GM23338 (cell line): ENCODE measurements at regions not wholly inside any gene's neighbourhood (a gene's known extent, or its start where the extent isn't known, plus 50 kb on each side); places are given as distances from the start of the nearest gene placed in this dataset.
"Not testable (repeated sequence)": the region's sequence is repeated elsewhere in the genome, so short reads cannot be mapped to it uniquely, and the experiment has no call there.

ENCODE experiments used
- ATAC-seq: fragments of 200-7000 bp; cut with Tn5 transposase; 3 replicates; pipeline ENCODE4 v1.9.1; 2020
- DNase-seq: peaks from one replicate; pipeline ENCODE4 v3.0.0-alpha.2; 2015; ENCODE audit warnings: low spot score
- H2AFZ ChIP-seq: fragments of 200-600 bp; sonication (generic); 2 replicates; pipeline ENCODE4 v1.8.0; 2016; ENCODE audit warnings: antibody characterized with exemption, mild to moderate bottlenecking, moderate library complexity
- H3F3A ChIP-seq: fragments of 200-600 bp; sonication (generic); replicated peaks from 2 replicates; pipeline ENCODE4 v1.8.0; 2017; ENCODE audit warnings: antibody characterized with exemption, mixed run types, low read depth
- H3K27ac ChIP-seq: fragments of 200-600 bp; sonication (generic); 2 replicates; pipeline ENCODE4 v1.6.1; 2016; ENCODE audit warnings: low read depth
- H3K27me3 ChIP-seq: fragments of 200-600 bp; sonication (generic); 2 replicates; pipeline ENCODE4 v1.8.0; 2016; ENCODE audit warnings: mild to moderate bottlenecking, mixed run types, moderate library complexity; ENCODE audit not compliant: insufficient read depth
- H3K36me3 ChIP-seq: fragments of 200-600 bp; sonication (generic); 2 replicates; pipeline ENCODE4 v1.8.0; 2016; ENCODE audit warnings: mild to moderate bottlenecking; ENCODE audit not compliant: insufficient read depth
- H3K4me1 ChIP-seq: fragments of 200-600 bp; sonication (generic); 2 replicates; pipeline ENCODE4 v1.8.0; 2016; ENCODE audit warnings: mild to moderate bottlenecking, moderate library complexity; ENCODE audit not compliant: insufficient read depth
- H3K4me2 ChIP-seq: fragments of 200-600 bp; sonication (generic); 2 replicates; pipeline ENCODE4 v1.7.1; 2017; ENCODE audit warnings: mixed run types
- H3K4me3 ChIP-seq: fragments of 200-600 bp; sonication (generic); 2 replicates; pipeline ENCODE4 v1.6.1; 2016; ENCODE audit warnings: mixed run types
- H3K79me2 ChIP-seq: fragments of 200-600 bp; sonication (generic); replicated peaks from 2 replicates; pipeline ENCODE4 v1.8.0; 2017; ENCODE audit warnings: mild to moderate bottlenecking; ENCODE audit not compliant: insufficient read depth
- H3K9me2 ChIP-seq: fragments of 200-600 bp; sonication (generic); 2 replicates; pipeline ENCODE4 v1.8.0; 2017; ENCODE audit not compliant: insufficient read depth
- H4K20me1 ChIP-seq: fragments of 200-600 bp; sonication (generic); replicated peaks from 2 replicates; pipeline ENCODE4 v1.8.0; 2017; ENCODE audit warnings: mild to moderate bottlenecking; ENCODE audit not compliant: insufficient read depth
- H3K27ac Mint-ChIP-seq: 2 replicates; pipeline ENCODE4 v1.8.0; 2020; ENCODE audit warnings: inconsistent platforms, mild to moderate bottlenecking, moderate library complexity, mixed read lengths
- H3K27me3 Mint-ChIP-seq: 3 replicates; pipeline ENCODE4 v1.8.0; 2022; ENCODE audit warnings: low read depth, mild to moderate bottlenecking, moderate library complexity, mixed read lengths, inconsistent platforms; ENCODE audit not compliant: insufficient read depth, poor library complexity
- H3K36me3 Mint-ChIP-seq: 3 replicates; pipeline ENCODE4 v1.8.0; 2021; ENCODE audit warnings: low read depth, mild to moderate bottlenecking, inconsistent platforms, moderate library complexity, mixed read lengths
- H3K4me1 Mint-ChIP-seq: 3 replicates; pipeline ENCODE4 v1.8.0; 2020; ENCODE audit warnings: mild to moderate bottlenecking, inconsistent platforms, mixed read lengths
- H3K4me3 Mint-ChIP-seq: 3 replicates; pipeline ENCODE4 v1.8.0; 2021; ENCODE audit warnings: moderate library complexity, mild to moderate bottlenecking, inconsistent platforms, mixed read lengths
- H3K9me3 Mint-ChIP-seq: 3 replicates; pipeline ENCODE4 v1.8.0; 2020; ENCODE audit warnings: moderate library complexity, mild to moderate bottlenecking, inconsistent platforms, mixed read lengths
- CTCF ChIP-seq, 2 experiments: fragments of 200-600 bp in 1 of 2; sonication (generic) in 1 of 2; conservative IDR thresholded peaks; 2 replicates each; pipeline versions ENCODE4 v1.5.1 to v1.6.1; 2016 to 2017; ENCODE audit warnings: antibody characterized with exemption in 2 of 2, low read depth in 2 of 2, mild to moderate bottlenecking in 2 of 2, moderate library complexity in 1 of 2
- ETS1 ChIP-seq: IDR thresholded peaks from 2 replicates; pipeline ENCODE4 v1.6.1; 2016; ENCODE audit warnings: antibody characterized with exemption
- REST ChIP-seq: IDR thresholded peaks from one replicate; pipeline ENCODE4 v1.6.1; 2018; ENCODE audit warnings: antibody characterized with exemption; ENCODE audit not compliant: unreplicated experiment
- ZNF331 ChIP-seq: fragments of 250-450 bp; sonication (Bioruptor Pico); IDR thresholded peaks from 2 replicates; pipeline ENCODE4 v1.5.0; 2020; ENCODE audit warnings: low read depth, mild to moderate bottlenecking, moderate library complexity

- H2AFZ ChIP-seq, H3K4me1 ChIP-seq, DNase-seq, H3K79me2 ChIP-seq, H3K27me3 ChIP-seq, H3K27ac ChIP-seq, H3K9me2 ChIP-seq, H3K4me3 ChIP-seq, H3K27me3 Mint-ChIP-seq, H4K20me1 ChIP-seq, H3K27ac Mint-ChIP-seq, H3K4me2 ChIP-seq, H3K36me3 ChIP-seq, H3K4me1 Mint-ChIP-seq, H3K4me3 Mint-ChIP-seq, H3F3A ChIP-seq, ATAC-seq, H3K36me3 Mint-ChIP-seq: not testable (repeated sequence)
- H3K9me3 Mint-ChIP-seq = peaks cover 51% of the 10 kb centered on the region
Observed at GRCh38 chr9:63762230-63762629, 1522.8 kb downstream of the FOXD4L5 start.

DNA sequence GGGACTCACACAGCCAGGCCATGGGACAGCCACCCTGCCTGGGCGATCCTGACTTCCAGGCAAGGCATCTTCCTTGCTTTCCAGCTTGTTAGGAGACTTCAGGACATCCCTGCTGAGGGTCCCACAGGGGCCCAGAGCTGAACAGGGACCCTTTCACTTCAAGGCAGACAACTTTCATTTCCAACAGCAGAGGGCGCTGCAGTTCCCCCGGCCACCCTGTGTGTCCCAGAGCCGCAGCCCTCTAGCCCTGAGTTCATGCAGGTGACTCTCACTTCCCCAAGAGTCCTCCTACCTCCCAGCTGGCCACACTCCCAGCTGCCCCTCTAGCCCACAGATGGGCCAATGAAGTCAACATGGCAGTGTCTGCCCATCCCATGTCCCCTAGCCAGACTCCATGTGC is 1556.0 kb downstream of the FOXD4L5 start:
- not testable (repeated sequence) for H3K4me1 Mint-ChIP-seq, H3K27me3 ChIP-seq, H3K36me3 ChIP-seq, H4K20me1 ChIP-seq, H3K27ac ChIP-seq, H3K4me2 ChIP-seq, H3K27ac Mint-ChIP-seq, H3F3A ChIP-seq, H3K79me2 ChIP-seq, H3K4me3 ChIP-seq, H3K27me3 Mint-ChIP-seq, H2AFZ ChIP-seq, ATAC-seq, H3K9me2 ChIP-seq, H3K4me3 Mint-ChIP-seq, H3K4me1 ChIP-seq, H3K36me3 Mint-ChIP-seq
- DNase-seq = peak; percentile 9
- peak in 1 of 2 experiments; percentile 37; a peak in 2 of 4 replicates for TF ChIP-seq CTCF (conservative IDR thresholded peaks at IDR 0.05; ENCODE audit: low read depth in 2 of 2)
- peaks cover 67% of the 10 kb centered on the region for H3K9me3 Mint-ChIP-seq

DNA sequence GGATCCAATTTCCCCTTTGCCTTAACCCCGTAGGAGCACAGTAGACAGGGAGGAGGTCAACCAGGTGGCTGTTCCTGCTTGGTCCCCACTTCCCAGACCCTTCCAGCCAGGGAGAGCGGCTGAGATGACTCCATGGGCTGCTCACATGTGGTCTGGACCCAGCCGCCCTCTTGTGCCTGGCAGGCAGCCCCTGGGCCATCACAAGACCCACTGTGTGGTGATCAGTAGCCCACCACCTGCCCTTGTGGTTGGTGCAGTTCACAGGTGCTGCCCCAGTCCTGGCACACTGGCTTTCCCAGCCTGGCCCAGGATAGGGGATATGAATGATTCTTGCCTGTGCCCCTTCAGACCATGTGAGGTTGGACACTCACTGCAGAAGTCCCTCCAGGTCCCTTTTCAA is 1556.7 kb downstream of the FOXD4L5 start:
- Histone ChIP-seq H3K36me3 (no peaks in the 10 kb centered on the region), H2AFZ (no peak overlapping the region), H3K9me2 (no peaks in the 10 kb centered on the region), H3K4me1 (no peaks in the 10 kb centered on the region), H3K4me2 (no peak overlapping the region), H3F3A (no peaks in the 10 kb centered on the region), H3K4me3 (no peak overlapping the region), H3K27me3 (no peaks in the 10 kb centered on the region), H3K79me2 (no peaks in the 10 kb centered on the region), H3K27ac (no peak overlapping the region), H4K20me1 (no peaks in the 10 kb centered on the region)
- Mint-ChIP-seq H3K27ac (no peak overlapping the region), H3K36me3 (peaks cover 5% of the 10 kb centered on the region; the same call in 1 of the 3 replicates), H3K27me3 (peaks cover 2% of the 10 kb centered on the region), H3K4me3 (no peak overlapping the region), H3K9me3 (peaks cover 67% of the 10 kb centered on the region), H3K4me1 (no peaks in the 10 kb centered on the region)
- DNase-seq (no peak), ATAC-seq (no peak)
- TF ChIP-seq ZNF331 (CRISPR knock-in tag) (no peak), ETS1 (no peak), CTCF (conservative IDR thresholded peaks at IDR 0.05; ENCODE audit: low read depth in 2 of 2) (no peak), REST (no peak)
